Mammary epithelial cell (primary cell): ENCODE measurements at regions not wholly inside any gene's neighbourhood (a gene's known extent, or its start where the extent isn't known, plus 50 kb on each side); places are given as distances from the start of the nearest gene placed in this dataset.

Experiments
- CTCF ChIP-seq, 2 donors: IDR thresholded peaks in 1 of 2; conservative IDR thresholded peaks in 1 of 2; 2 replicates each; pipeline ENCODE4 v1.5.1; 2011 to 2012; ENCODE audit warnings: inconsistent platforms in 2 of 2, low read length in 2 of 2, mild to moderate bottlenecking in 2 of 2, control low read depth in 1 of 2, low read depth in 1 of 2; ENCODE audit not compliant: insufficient read depth in 1 of 2; ENCODE audit errors: extremely low read depth in 1 of 2
- EZH2 ChIP-seq: IDR thresholded peaks from 2 replicates; pipeline ENCODE4 v1.6.1; 2012; ENCODE audit warnings: low read length, inconsistent platforms, borderline replicate concordance

DNA sequence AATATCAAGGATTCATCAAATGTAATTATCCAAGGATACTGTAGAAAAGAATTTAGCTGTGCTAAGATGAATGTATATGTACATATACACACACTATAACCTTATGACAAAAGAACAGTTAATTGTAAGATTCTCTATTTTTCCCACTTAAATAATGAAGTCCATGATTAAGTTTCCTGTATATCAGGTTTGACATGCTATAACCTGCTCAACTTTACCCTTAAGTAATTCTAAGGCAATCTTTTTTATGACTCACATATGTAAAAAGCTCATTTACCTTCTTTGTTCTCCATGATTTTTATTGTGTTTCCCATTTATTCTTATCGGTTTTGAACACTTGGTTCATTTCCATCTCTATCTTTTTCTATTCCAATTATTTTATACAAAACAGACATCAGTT is 1213.1 kb upstream of the SLC39A10 start:
- TF ChIP-seq CTCF (conservative IDR thresholded peaks at IDR 0.05 in 1 of 2, IDR thresholded peaks at IDR 0.05 in 1 of 2; ENCODE audit: extremely low read depth in 1 of 2, insufficient read depth in 1 of 2, low read depth in 1 of 2, low read length in 2 of 2) (no peak), EZH2 (no peak)
